ENCODE measurements at regions not wholly inside any gene's neighbourhood (a gene's known extent, or its start where the extent isn't known, plus 50 kb on each side); places are given as distances from the start of the nearest gene placed in this dataset.

DNA sequence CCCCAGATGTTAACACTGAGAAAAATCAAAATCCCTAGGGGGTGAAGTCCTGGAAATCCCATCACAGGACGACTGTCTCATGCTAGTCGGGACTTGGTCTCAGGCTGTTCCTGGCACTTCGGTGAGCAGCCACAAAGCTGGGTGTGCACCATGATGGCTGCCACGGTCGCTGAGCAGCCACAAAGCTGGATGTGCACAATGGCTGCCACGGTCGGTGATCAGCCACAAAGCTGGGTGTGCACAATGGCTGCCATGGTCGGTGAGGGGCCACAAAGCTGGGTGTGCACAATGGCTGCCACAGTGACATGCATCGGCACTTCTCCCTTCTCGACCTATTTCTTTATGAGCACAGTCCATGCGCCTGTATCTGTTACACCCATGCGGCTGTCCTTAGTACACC lies 505.1 kb downstream of the TCERG1L start (continued):
- TF ChIP-seq JUNB (IDR thresholded peaks at IDR 0.05; ENCODE audit: unreplicated experiment) (no peak), STAT1 (IDR thresholded peaks at IDR 0.05; ENCODE audit: unreplicated experiment) (no peak)
- TF ChIP-seq, protein P1, sequence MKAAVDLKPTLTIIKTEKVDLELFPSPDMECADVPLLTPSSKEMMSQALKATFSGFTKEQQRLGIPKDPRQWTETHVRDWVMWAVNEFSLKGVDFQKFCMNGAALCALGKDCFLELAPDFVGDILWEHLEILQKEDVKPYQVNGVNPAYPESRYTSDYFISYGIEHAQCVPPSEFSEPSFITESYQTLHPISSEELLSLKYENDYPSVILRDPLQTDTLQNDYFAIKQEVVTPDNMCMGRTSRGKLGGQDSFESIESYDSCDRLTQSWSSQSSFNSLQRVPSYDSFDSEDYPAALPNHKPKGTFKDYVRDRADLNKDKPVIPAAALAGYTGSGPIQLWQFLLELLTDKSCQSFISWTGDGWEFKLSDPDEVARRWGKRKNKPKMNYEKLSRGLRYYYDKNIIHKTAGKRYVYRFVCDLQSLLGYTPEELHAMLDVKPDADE (IDR thresholded peaks at IDR 0.05): no peak

DNA sequence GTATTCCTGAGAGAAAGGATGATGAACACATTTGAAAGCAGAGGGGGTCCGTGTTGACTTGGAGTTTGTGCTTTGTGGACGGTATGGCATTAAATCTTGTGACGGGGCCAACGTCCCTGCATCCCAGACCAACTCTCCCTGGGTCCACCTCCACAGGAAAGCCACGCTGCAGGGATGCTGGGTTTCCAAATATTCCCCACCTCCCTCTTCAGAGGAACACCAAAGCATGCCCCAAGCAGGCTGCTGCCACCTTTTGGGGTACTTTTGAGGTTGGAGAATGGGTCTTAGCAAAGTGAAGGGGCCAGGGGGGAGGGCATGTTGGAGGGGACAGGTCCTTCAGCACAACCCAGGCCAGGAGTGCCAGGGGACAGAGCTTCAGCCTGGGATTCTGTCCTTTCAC lies 504.4 kb downstream of the TCERG1L start:
- Mint-ChIP-seq H3K36me3 (ENCODE audit: low read depth) (peaks cover 6% of the 10 kb centered on the region; the same call in 2 of the 3 replicates), H3K4me3 (no peak overlapping the region), H3K27ac (no peak overlapping the region), H3K4me1 (peaks cover 3% of the 10 kb centered on the region; the same call in 1 of the 3 replicates), H3K9me3 (peaks cover 87% of the 10 kb centered on the region), H3K27me3 (ENCODE audit: insufficient read depth, low read depth, poor library complexity) (peaks cover 4% of the 10 kb centered on the region)
- no peaks in the 10 kb centered on the region for H4K20me1 ChIP-seq (replicated peaks; ENCODE audit: insufficient read depth)
- H2AFZ ChIP-seq: no peak overlapping the region
- no peak overlapping the region for H3K27ac ChIP-seq (ENCODE audit: low read depth)
- H3F3A ChIP-seq (replicated peaks; ENCODE audit: low read depth): no peaks in the 10 kb centered on the region
- H3K79me2 ChIP-seq (replicated peaks; ENCODE audit: insufficient read depth): no peaks in the 10 kb centered on the region
- H3K4me2 ChIP-seq: no peak overlapping the region
- ATAC-seq (no peak), DNase-seq (ENCODE audit: low spot score) (no peak)
- H3K4me1 ChIP-seq (ENCODE audit: insufficient read depth): no peaks in the 10 kb centered on the region
- H3K27me3 ChIP-seq (ENCODE audit: insufficient read depth): no peaks in the 10 kb centered on the region
- no peaks in the 10 kb centered on the region for H3K9me2 ChIP-seq (ENCODE audit: insufficient read depth)
- H3K4me3 ChIP-seq: no peak overlapping the region
- H3K36me3 ChIP-seq (ENCODE audit: insufficient read depth): no peaks in the 10 kb centered on the region
- no peak for TF ChIP-seq CREB1 (CRISPR knock-in tag; IDR thresholded peaks at IDR 0.05; ENCODE audit: low read depth)
- no peak for TF ChIP-seq EZH2 (IDR thresholded peaks at IDR 0.05; ENCODE audit: low read depth, unreplicated experiment)
- no peak for TF ChIP-seq POLR2AphosphoS5 (IDR thresholded peaks at IDR 0.05; ENCODE audit: low read depth)
- no peak for TF ChIP-seq EZH2phosphoT487 (IDR thresholded peaks at IDR 0.05; ENCODE audit: unreplicated experiment)
- TF ChIP-seq, protein P2, sequence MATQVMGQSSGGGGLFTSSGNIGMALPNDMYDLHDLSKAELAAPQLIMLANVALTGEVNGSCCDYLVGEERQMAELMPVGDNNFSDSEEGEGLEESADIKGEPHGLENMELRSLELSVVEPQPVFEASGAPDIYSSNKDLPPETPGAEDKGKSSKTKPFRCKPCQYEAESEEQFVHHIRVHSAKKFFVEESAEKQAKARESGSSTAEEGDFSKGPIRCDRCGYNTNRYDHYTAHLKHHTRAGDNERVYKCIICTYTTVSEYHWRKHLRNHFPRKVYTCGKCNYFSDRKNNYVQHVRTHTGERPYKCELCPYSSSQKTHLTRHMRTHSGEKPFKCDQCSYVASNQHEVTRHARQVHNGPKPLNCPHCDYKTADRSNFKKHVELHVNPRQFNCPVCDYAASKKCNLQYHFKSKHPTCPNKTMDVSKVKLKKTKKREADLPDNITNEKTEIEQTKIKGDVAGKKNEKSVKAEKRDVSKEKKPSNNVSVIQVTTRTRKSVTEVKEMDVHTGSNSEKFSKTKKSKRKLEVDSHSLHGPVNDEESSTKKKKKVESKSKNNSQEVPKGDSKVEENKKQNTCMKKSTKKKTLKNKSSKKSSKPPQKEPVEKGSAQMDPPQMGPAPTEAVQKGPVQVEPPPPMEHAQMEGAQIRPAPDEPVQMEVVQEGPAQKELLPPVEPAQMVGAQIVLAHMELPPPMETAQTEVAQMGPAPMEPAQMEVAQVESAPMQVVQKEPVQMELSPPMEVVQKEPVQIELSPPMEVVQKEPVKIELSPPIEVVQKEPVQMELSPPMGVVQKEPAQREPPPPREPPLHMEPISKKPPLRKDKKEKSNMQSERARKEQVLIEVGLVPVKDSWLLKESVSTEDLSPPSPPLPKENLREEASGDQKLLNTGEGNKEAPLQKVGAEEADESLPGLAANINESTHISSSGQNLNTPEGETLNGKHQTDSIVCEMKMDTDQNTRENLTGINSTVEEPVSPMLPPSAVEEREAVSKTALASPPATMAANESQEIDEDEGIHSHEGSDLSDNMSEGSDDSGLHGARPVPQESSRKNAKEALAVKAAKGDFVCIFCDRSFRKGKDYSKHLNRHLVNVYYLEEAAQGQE (IDR thresholded peaks at IDR 0.05; ENCODE audit: unreplicated experiment): no peak
- no peak for TF ChIP-seq JUNB (IDR thresholded peaks at IDR 0.05; ENCODE audit: unreplicated experiment)
- TF ChIP-seq, protein P3, sequence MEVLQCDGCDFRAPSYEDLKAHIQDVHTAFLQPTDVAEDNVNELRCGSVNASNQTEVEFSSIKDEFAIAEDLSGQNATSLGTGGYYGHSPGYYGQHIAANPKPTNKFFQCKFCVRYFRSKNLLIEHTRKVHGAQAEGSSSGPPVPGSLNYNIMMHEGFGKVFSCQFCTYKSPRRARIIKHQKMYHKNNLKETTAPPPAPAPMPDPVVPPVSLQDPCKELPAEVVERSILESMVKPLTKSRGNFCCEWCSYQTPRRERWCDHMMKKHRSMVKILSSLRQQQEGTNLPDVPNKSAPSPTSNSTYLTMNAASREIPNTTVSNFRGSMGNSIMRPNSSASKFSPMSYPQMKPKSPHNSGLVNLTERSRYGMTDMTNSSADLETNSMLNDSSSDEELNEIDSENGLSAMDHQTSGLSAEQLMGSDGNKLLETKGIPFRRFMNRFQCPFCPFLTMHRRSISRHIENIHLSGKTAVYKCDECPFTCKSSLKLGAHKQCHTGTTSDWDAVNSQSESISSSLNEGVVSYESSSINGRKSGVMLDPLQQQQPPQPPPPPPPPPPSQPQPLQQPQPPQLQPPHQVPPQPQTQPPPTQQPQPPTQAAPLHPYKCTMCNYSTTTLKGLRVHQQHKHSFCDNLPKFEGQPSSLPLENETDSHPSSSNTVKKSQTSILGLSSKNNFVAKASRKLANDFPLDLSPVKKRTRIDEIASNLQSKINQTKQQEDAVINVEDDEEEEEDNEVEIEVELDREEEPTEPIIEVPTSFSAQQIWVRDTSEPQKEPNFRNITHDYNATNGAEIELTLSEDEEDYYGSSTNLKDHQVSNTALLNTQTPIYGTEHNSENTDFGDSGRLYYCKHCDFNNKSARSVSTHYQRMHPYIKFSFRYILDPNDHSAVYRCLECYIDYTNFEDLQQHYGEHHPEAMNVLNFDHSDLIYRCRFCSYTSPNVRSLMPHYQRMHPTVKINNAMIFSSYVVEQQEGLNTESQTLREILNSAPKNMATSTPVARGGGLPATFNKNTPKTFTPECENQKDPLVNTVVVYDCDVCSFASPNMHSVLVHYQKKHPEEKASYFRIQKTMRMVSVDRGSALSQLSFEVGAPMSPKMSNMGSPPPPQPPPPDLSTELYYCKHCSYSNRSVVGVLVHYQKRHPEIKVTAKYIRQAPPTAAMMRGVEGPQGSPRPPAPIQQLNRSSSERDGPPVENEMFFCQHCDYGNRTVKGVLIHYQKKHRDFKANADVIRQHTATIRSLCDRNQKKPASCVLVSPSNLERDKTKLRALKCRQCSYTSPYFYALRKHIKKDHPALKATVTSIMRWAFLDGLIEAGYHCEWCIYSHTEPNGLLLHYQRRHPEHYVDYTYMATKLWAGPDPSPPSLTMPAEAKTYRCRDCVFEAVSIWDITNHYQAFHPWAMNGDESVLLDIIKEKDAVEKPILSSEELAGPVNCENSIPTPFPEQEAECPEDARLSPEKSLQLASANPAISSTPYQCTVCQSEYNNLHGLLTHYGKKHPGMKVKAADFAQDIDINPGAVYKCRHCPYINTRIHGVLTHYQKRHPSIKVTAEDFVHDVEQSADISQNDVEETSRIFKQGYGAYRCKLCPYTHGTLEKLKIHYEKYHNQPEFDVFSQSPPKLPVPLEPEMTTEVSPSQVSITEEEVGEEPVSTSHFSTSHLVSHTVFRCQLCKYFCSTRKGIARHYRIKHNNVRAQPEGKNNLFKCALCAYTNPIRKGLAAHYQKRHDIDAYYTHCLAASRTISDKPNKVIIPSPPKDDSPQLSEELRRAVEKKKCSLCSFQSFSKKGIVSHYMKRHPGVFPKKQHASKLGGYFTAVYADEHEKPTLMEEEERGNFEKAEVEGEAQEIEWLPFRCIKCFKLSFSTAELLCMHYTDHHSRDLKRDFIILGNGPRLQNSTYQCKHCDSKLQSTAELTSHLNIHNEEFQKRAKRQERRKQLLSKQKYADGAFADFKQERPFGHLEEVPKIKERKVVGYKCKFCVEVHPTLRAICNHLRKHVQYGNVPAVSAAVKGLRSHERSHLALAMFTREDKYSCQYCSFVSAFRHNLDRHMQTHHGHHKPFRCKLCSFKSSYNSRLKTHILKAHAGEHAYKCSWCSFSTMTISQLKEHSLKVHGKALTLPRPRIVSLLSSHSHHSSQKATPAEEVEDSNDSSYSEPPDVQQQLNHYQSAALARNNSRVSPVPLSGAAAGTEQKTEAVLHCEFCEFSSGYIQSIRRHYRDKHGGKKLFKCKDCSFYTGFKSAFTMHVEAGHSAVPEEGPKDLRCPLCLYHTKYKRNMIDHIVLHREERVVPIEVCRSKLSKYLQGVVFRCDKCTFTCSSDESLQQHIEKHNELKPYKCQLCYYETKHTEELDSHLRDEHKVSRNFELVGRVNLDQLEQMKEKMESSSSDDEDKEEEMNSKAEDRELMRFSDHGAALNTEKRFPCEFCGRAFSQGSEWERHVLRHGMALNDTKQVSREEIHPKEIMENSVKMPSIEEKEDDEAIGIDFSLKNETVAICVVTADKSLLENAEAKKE (CRISPR knock-in tag; IDR thresholded peaks at IDR 0.05): no peak
- no peak for TF ChIP-seq ZNF114 (CRISPR knock-in tag; IDR thresholded peaks at IDR 0.05)
- TF ChIP-seq, protein P1 (IDR thresholded peaks at IDR 0.05): no peak
- no peak for TF ChIP-seq ZNF331 (CRISPR knock-in tag; IDR thresholded peaks at IDR 0.05; ENCODE audit: low read depth)
- no peak for TF ChIP-seq NANOG (IDR thresholded peaks at IDR 0.05; ENCODE audit: borderline replicate concordance)
- no peak for TF ChIP-seq STAT1 (IDR thresholded peaks at IDR 0.05; ENCODE audit: unreplicated experiment)

Measured in GM23338 (cell line).